HG02588 (cell line): ENCODE measurements at regions not wholly inside any gene's neighbourhood (a gene's known extent, or its start where the extent isn't known, plus 50 kb on each side); places are given as distances from the start of the nearest gene placed in this dataset.

Experiments
- ATAC-seq: cut with Tn5 transposase; IDR thresholded peaks from one replicate; pipeline ENCODE4 v1.9.1; 2021; ENCODE audit warnings: mild to moderate bottlenecking, moderate library complexity; ENCODE audit not compliant: unreplicated experiment

DNA sequence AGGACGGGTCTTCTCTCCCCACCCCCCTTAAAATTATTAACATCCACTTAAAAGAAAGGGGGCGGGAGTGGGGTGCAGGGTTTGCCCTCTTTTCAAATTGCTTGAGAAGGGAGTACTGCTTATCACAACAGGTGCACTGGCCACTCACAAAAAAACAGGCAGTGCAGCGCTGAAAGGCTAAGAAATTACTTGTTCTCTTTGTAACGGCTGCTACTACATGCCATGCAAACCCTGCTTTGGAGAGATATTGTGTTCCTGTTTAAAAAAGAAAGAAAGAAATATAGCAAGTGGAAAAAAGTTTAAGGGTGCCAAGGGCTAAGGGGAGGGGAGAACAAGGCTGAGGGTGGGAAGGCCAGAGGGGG is 312.7 kb upstream of the JARID2 start:
- ATAC-seq = no peak

- no peak for ATAC-seq
Measured at GRCh38 chr6:14934013-14934412, 311.9 kb upstream of the JARID2 start.

GRCh38 chr6:14934844-14935243 is 311.0 kb upstream of the JARID2 start:
- ATAC-seq = no peak

- no peak for ATAC-seq
Measured at GRCh38 chr6:14936861-14937260, 309.0 kb upstream of the JARID2 start.

GRCh38 chr6:14943116-14943515 is 302.8 kb upstream of the JARID2 start:
- no peak for ATAC-seq

DNA sequence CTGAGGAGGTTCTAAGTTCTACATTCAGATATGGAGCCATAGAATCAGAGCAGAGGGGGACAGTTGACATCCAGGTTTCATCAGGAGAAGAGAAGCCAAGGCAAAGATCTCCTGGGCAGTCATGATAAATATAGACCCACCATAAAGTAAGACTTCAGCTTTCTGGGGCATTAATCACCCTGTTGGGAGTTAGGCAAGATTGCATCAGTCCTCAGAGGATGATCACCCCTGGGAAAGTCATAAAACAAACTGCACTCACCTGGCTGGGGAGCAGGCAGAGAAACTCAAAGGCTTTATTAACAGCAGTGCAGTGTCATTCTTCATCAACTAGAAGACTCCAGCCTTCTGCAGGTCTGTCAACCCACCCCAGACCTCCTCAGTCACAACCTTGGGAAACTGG is 301.3 kb upstream of the JARID2 start:
- no peak for ATAC-seq

DNA sequence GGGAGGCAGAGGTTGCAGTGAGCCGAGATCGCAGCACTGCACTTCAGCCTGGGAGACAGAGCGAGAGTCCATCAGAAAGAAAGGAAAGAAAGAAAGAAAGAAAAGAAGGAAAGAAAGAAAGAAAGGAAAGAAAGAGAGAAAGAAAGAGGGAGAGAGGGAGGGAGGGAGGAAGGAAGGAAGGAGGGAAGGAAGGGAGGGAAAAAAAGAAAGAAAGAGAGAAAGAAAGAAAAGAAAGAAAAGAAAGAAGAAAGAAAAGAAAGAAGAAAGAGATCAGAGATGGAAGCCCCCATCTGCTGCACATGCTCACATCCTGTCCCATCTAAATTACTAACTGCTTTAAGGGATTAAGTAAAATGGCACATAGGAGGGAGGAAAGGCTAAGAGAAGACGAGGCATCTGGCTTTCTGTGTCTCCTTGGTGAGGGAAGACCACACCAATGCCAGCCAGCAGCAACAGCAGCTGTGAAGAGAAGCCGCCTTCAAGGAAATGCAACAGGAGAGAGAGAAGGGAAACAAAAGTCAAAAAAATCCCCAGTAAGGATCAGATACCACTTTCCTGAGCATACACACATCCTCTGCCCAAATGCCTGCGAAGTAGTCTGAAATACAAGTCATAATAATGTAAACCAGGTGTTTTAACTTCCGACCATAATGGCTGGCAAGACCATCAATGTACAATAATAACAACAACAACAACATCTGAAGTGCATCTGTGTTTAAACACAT is 300.2 kb upstream of the JARID2 start:
- ATAC-seq = no peak

- ATAC-seq = no peak
Measured at GRCh38 chr6:14946753-14947152, 299.1 kb upstream of the JARID2 start.

- no peak for ATAC-seq
Measured at GRCh38 chr6:14948586-14949245, 297.2 kb upstream of the JARID2 start.

DNA sequence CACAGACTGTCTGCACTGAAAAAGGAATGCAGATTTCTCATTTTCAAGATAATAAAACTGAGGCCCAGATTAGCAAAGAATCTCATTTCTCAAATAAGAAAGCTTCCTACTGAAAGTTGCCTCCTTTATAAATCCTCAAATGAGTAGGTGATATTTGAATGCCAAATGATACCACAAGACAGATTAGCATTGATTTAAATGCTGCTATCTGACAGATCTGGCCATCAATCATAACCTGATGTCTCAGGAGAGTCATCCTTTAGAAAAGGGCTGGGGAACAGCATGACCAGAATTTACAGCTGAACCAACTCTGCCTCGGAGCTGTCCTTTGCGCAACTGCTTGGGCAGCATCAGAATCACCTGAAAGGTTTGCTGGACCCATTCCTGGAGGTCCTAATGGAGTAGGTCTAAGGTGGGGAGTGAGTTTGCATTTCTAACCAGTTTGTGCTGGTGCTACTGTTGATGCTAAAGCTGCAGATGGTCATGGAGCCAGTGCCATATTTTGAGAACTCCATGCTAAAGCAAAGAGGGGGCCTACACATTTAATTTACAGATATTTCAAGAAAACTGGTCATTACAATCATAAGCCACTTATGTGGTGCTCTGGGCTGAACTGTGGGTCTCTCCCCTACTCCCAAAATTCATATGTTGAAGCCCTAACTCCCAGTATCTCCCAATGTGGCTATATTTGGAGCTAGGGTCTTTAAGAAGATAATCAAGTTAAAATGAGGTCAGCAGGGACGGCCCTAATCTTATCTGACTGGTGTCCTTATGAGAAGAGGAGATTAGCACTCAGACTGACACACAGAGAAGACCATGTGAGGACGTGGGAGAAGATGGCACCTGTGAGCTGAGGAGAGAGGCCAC is 295.5 kb upstream of the JARID2 start:
- ATAC-seq = no peak

DNA sequence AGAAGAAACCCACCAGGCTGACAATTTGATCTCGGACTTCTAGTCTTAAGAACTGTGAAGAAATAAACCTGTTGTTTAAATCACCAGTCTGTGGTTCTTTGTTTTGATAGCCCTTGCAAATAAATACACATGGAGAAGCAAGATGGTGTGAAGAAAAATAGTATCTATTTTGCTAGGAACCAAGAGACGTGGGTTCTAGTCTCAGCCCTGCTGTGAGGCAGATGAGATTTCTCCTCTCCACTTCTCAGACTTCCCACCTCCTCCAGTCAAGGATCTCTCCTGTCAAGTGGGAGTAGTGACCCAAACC is 294.9 kb upstream of the JARID2 start:
- no peak for ATAC-seq

GRCh38 chr6:14951704-14952103 is 294.2 kb upstream of the JARID2 start:
- no peak for ATAC-seq

DNA sequence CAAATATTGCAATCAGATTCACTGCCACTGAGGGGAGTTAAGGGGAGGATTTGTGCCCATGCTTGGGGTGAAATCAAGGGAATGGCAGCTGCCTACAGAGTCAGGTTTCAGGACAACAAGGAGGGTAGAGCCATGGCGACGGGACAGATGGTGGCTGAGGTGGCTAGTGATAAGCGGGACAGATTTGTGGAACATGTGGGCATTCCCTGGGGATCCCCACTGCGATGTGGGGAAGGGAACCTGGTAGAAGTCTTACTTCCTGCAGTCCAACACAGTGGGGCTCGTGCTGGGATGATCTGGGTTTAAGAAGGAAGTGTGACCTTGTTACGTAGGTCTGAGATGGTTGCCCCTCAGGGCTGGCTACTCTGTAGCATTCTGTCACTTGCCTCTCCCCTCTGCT is 292.0 kb upstream of the JARID2 start:
- no peak for ATAC-seq

DNA sequence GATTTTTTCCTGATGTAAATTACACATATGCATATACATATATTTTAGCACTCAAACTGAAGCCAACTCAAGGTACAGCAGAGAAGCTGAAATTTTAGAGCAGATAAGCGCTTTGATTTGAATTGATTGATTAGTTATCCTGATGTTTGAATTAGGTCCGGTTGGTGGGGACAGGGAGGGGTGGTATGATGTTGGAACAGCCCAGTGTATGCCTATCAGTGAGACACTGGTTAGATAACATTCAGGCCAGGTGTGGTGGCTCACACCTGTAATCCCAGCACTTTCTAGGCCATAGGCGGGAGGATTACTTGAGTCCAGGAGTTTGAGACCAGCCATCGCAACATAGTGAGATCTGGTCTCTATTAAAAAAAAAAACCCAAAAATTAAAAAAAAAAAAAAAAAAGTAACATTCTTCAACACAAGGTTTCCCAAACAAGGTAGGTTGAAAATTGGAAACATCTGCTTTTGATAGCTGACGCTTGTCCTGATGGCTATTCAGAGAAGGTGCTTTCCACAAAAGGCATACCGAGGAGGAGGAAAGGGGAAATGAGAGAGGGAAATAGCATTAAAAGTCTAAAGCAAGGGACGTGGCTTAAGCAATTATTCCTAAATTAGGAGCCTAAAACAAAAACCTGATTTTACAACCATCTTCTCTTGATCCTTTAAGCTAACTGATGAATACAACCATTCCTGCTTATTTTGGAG is 288.4 kb upstream of the JARID2 start:
- no peak for ATAC-seq

- no peak for ATAC-seq
Measured at GRCh38 chr6:14959324-14959885, 286.5 kb upstream of the JARID2 start.

- ATAC-seq = no peak
Measured at GRCh38 chr6:14964556-14965270, 281.2 kb upstream of the JARID2 start.

GRCh38 chr6:14965424-14966075 is 280.3 kb upstream of the JARID2 start:
- no peak for ATAC-seq

GRCh38 chr6:14966096-14966905 is 279.6 kb upstream of the JARID2 start:
- no peak for ATAC-seq
